HepG2 (cell line): ENCODE measurements at regions not wholly inside any gene's neighbourhood (a gene's known extent, or its start where the extent isn't known, plus 50 kb on each side); places are given as distances from the start of the nearest gene placed in this dataset.
A peak's percentile ranks its signal among the peaks of the same experiment; 100 is the strongest.

Source experiments
- CAMTA2 ChIP-seq: sonication (generic); formaldehyde crosslinking; IDR thresholded peaks from 2 replicates; pipeline ENCODE4 v1.4.0; 2020; ENCODE audit warnings: mild to moderate bottlenecking, missing genetic modification reagents, borderline replicate concordance
- TEAD2 ChIP-seq: sonication (generic); formaldehyde crosslinking; IDR thresholded peaks from 2 replicates; pipeline ENCODE4 v1.9.0; 2021; ENCODE audit warnings: missing genetic modification reagents
- ZFY ChIP-seq: sonication (generic); formaldehyde crosslinking; IDR thresholded peaks from 2 replicates; pipeline ENCODE4 v1.4.0; 2020; ENCODE audit warnings: missing genetic modification reagents
- ZNF337 ChIP-seq: sonication (generic); formaldehyde crosslinking; IDR thresholded peaks from 2 replicates; pipeline ENCODE4 v1.5.1; 2020; ENCODE audit warnings: missing genetic modification reagents, low read depth, mild to moderate bottlenecking, borderline replicate concordance
- ZNF350 ChIP-seq: sonication (generic); formaldehyde crosslinking; IDR thresholded peaks from 2 replicates; pipeline ENCODE4 v1.4.0; 2020; ENCODE audit warnings: mild to moderate bottlenecking, low read depth, missing genetic modification reagents, borderline replicate concordance
- ZNF709 ChIP-seq: sonication (generic); formaldehyde crosslinking; IDR thresholded peaks from 2 replicates; pipeline ENCODE4 v1.5.0; 2020; ENCODE audit warnings: mild to moderate bottlenecking, missing genetic modification reagents
- ZNF724P ChIP-seq: sonication (generic); formaldehyde crosslinking; IDR thresholded peaks from 2 replicates; pipeline ENCODE4 v1.8.0; 2022; ENCODE audit warnings: missing genetic modification reagents, borderline replicate concordance
- ZNF766 ChIP-seq: sonication (generic); formaldehyde crosslinking; IDR thresholded peaks from 2 replicates; pipeline ENCODE4 v1.5.0; 2020; ENCODE audit warnings: missing genetic modification reagents, borderline replicate concordance
- ZNF776 ChIP-seq: sonication (generic); formaldehyde crosslinking; IDR thresholded peaks from 2 replicates; pipeline ENCODE4 v1.4.0; 2020; ENCODE audit warnings: mild to moderate bottlenecking, missing genetic modification reagents
- TF ChIP-seq, protein P1 (sequence below): sonication (generic); formaldehyde crosslinking; IDR thresholded peaks from 2 replicates; pipeline ENCODE4 v1.4.0; 2020; ENCODE audit warnings: missing genetic modification reagents
- TF ChIP-seq, protein P2 (sequence below): sonication (generic); formaldehyde crosslinking; conservative IDR thresholded peaks from 2 replicates; pipeline ENCODE4 v1.8.0; 2022; ENCODE audit warnings: missing genetic modification reagents
- TF ChIP-seq, protein P3 (sequence below): sonication (generic); formaldehyde crosslinking; conservative IDR thresholded peaks from 2 replicates; pipeline ENCODE4 v1.4.0; 2020; ENCODE audit warnings: missing genetic modification reagents
- TF ChIP-seq, protein P4 (sequence below): sonication (generic); formaldehyde crosslinking; IDR thresholded peaks from 2 replicates; pipeline ENCODE4 v1.5.0; 2020; ENCODE audit warnings: mild to moderate bottlenecking, missing genetic modification reagents
- TF ChIP-seq, protein P5 (sequence below): sonication (generic); formaldehyde crosslinking; IDR thresholded peaks from 2 replicates; pipeline ENCODE4 v1.8.0; 2022; ENCODE audit warnings: missing genetic modification reagents, mild to moderate bottlenecking, inconsistent platforms, borderline replicate concordance
- TF ChIP-seq, protein P6 (sequence below): IDR thresholded peaks from 2 replicates; pipeline ENCODE4 v1.6.1; 2016; ENCODE audit warnings: missing compliant biosample characterization, missing genetic modification reagents, borderline replicate concordance

DNA sequence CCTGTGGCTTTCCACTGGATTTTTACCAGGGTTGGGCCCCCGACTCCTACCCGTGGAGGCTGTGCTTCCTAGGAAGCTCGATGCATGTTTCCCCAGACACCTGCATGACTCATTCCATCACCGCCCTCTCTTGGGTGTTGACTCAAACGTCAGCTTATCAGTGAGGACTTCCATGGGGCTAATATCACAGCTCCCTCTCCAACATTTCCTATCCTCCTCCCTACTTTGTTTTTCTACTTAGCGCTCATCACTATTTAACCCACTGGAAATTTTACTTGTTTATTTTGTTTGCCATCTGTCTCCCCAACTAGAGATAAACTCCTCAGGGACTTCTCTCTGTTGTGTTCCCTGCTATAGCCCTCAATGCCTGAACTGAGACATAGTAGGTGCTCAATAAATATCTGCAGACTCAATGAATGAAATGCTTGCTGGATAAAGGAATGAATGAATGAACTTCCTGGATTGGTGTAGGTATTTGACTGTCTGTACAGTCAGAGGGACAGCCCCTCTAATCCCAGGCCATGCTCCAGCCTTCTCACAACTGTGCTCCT is 55.9 kb upstream of the EPCAM start (continued):
- TF ChIP-seq, protein P1, sequence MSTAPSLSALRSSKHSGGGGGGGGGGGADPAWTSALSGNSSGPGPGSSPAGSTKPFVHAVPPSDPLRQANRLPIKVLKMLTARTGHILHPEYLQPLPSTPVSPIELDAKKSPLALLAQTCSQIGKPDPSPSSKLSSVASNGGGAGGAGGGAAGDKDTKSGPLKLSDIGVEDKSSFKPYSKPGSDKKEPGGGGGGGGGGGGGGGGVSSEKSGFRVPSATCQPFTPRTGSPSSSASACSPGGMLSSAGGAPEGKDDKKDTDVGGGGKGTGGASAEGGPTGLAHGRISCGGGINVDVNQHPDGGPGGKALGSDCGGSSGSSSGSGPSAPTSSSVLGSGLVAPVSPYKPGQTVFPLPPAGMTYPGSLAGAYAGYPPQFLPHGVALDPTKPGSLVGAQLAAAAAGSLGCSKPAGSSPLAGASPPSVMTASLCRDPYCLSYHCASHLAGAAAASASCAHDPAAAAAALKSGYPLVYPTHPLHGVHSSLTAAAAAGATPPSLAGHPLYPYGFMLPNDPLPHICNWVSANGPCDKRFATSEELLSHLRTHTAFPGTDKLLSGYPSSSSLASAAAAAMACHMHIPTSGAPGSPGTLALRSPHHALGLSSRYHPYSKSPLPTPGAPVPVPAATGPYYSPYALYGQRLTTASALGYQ: no peak
- no peak for TF ChIP-seq ZNF350 (CRISPR knock-in tag)
- TF ChIP-seq, protein P2, sequence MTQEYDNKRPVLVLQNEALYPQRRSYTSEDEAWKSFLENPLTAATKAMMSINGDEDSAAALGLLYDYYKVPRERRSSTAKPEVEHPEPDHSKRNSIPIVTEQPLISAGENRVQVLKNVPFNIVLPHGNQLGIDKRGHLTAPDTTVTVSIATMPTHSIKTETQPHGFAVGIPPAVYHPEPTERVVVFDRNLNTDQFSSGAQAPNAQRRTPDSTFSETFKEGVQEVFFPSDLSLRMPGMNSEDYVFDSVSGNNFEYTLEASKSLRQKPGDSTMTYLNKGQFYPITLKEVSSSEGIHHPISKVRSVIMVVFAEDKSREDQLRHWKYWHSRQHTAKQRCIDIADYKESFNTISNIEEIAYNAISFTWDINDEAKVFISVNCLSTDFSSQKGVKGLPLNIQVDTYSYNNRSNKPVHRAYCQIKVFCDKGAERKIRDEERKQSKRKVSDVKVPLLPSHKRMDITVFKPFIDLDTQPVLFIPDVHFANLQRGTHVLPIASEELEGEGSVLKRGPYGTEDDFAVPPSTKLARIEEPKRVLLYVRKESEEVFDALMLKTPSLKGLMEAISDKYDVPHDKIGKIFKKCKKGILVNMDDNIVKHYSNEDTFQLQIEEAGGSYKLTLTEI (CRISPR knock-in tag): no peak
- TF ChIP-seq, protein P3, sequence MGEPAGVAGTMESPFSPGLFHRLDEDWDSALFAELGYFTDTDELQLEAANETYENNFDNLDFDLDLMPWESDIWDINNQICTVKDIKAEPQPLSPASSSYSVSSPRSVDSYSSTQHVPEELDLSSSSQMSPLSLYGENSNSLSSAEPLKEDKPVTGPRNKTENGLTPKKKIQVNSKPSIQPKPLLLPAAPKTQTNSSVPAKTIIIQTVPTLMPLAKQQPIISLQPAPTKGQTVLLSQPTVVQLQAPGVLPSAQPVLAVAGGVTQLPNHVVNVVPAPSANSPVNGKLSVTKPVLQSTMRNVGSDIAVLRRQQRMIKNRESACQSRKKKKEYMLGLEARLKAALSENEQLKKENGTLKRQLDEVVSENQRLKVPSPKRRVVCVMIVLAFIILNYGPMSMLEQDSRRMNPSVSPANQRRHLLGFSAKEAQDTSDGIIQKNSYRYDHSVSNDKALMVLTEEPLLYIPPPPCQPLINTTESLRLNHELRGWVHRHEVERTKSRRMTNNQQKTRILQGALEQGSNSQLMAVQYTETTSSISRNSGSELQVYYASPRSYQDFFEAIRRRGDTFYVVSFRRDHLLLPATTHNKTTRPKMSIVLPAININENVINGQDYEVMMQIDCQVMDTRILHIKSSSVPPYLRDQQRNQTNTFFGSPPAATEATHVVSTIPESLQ (CRISPR knock-in tag): no peak
- 0 out of 2 replicates have a peak, but pooled peaks have one; percentile 39 for TF ChIP-seq ZNF337 (CRISPR knock-in tag)
- no peak for TF ChIP-seq ZNF709 (CRISPR knock-in tag)
- no peak for TF ChIP-seq CAMTA2
- TF ChIP-seq TEAD2 (CRISPR knock-in tag): no peak
- TF ChIP-seq, protein P4, sequence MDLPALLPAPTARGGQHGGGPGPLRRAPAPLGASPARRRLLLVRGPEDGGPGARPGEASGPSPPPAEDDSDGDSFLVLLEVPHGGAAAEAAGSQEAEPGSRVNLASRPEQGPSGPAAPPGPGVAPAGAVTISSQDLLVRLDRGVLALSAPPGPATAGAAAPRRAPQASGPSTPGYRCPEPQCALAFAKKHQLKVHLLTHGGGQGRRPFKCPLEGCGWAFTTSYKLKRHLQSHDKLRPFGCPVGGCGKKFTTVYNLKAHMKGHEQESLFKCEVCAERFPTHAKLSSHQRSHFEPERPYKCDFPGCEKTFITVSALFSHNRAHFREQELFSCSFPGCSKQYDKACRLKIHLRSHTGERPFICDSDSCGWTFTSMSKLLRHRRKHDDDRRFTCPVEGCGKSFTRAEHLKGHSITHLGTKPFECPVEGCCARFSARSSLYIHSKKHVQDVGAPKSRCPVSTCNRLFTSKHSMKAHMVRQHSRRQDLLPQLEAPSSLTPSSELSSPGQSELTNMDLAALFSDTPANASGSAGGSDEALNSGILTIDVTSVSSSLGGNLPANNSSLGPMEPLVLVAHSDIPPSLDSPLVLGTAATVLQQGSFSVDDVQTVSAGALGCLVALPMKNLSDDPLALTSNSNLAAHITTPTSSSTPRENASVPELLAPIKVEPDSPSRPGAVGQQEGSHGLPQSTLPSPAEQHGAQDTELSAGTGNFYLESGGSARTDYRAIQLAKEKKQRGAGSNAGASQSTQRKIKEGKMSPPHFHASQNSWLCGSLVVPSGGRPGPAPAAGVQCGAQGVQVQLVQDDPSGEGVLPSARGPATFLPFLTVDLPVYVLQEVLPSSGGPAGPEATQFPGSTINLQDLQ (CRISPR knock-in tag): no peak
- TF ChIP-seq ZFY (CRISPR knock-in tag): 0 out of 2 replicates have a peak, but pooled peaks have one; percentile 4
- TF ChIP-seq, protein P5, sequence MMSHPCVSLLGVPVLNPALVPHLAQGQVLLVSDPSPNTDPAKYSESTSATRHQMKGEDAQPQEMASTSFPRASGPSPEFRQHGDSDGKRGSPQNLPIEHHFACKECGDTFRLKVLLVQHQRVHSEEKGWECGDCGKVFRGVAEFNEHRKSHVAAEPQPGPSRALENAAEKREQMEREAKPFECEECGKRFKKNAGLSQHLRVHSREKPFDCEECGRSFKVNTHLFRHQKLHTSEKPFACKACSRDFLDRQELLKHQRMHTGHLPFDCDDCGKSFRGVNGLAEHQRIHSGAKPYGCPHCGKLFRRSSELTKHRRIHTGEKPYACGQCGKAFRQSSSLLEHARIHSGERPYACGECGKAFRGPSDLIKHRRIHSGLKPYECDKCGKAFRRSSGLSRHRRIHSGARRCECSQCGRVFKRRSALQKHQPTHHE (CRISPR knock-in tag): no peak
- no peak for TF ChIP-seq ZNF776
- TF ChIP-seq ZNF766: no peak
- TF ChIP-seq, protein P6, sequence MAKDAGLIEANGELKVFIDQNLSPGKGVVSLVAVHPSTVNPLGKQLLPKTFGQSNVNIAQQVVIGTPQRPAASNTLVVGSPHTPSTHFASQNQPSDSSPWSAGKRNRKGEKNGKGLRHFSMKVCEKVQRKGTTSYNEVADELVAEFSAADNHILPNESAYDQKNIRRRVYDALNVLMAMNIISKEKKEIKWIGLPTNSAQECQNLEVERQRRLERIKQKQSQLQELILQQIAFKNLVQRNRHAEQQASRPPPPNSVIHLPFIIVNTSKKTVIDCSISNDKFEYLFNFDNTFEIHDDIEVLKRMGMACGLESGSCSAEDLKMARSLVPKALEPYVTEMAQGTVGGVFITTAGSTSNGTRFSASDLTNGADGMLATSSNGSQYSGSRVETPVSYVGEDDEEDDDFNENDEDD (CRISPR knock-in tag): no peak
- TF ChIP-seq ZNF724P (CRISPR knock-in tag): no peak
